Mesothelial cell of epicardium (in vitro differentiated cells): ENCODE measurements at regions not wholly inside any gene's neighbourhood (a gene's known extent, or its start where the extent isn't known, plus 50 kb on each side); places are given as distances from the start of the nearest gene placed in this dataset.

Experiments
- DNase-seq, 2 experiments: peaks; one replicate each; pipeline ENCODE4 v3.0.0; 2021; ENCODE audit warnings: low spot score in 2 of 2; ENCODE audit not compliant: unreplicated experiment in 2 of 2
- H3K27ac Mint-ChIP-seq: 2 replicates; pipeline ENCODE4 v1.8.0; 2021; ENCODE audit warnings: mixed read lengths
- H3K27me3 Mint-ChIP-seq: 2 replicates; pipeline ENCODE4 v1.8.0; 2021; ENCODE audit warnings: low read depth, mixed read lengths
- H3K36me3 Mint-ChIP-seq: 2 replicates; pipeline ENCODE4 v1.8.0; 2021; ENCODE audit warnings: mixed read lengths
- H3K4me1 Mint-ChIP-seq: 2 replicates; pipeline ENCODE4 v1.8.0; 2021; ENCODE audit warnings: mixed read lengths
- H3K4me3 Mint-ChIP-seq: 2 replicates; pipeline ENCODE4 v1.8.0; 2021; ENCODE audit warnings: mild to moderate bottlenecking, moderate library complexity, mixed read lengths
- H3K9me3 Mint-ChIP-seq: 2 replicates; pipeline ENCODE4 v1.8.0; 2021; ENCODE audit warnings: mixed read lengths
- TF ChIP-seq, protein P1 (sequence below): fragments of 200-600 bp; sonication (generic); IDR thresholded peaks from one replicate; pipeline ENCODE4 v1.5.0; 2021; ENCODE audit warnings: antibody characterized with exemption; ENCODE audit not compliant: unreplicated experiment

DNA sequence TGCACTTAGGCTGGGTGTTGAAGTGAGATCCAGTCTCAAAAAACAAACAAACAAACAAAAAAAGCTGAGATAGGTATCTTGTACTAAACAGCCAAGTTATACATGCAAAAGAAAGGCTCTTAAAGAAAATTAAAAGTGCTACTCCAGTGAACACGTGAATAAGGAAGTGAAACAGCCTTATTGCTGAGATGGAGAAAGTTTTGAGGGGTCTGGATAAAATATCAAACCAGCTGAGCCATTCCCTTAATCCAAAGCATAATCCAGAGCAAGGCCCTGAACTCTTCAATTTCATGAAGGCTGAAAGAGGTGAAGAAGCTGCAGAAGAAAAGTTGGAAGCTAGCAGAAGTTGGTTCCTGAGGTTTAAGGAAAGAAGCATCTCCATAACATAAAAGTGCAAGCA lies 360.5 kb upstream of the DAB1 start:
- Mint-ChIP-seq H3K4me3 (no peak overlapping the region), H3K36me3 (no peaks in the 10 kb centered on the region), H3K27ac (no peak overlapping the region), H3K27me3 (peaks cover 5% of the 10 kb centered on the region), H3K4me1 (peaks cover 2% of the 10 kb centered on the region), H3K9me3 (peaks cover 4% of the 10 kb centered on the region)
- TF ChIP-seq, protein P1, sequence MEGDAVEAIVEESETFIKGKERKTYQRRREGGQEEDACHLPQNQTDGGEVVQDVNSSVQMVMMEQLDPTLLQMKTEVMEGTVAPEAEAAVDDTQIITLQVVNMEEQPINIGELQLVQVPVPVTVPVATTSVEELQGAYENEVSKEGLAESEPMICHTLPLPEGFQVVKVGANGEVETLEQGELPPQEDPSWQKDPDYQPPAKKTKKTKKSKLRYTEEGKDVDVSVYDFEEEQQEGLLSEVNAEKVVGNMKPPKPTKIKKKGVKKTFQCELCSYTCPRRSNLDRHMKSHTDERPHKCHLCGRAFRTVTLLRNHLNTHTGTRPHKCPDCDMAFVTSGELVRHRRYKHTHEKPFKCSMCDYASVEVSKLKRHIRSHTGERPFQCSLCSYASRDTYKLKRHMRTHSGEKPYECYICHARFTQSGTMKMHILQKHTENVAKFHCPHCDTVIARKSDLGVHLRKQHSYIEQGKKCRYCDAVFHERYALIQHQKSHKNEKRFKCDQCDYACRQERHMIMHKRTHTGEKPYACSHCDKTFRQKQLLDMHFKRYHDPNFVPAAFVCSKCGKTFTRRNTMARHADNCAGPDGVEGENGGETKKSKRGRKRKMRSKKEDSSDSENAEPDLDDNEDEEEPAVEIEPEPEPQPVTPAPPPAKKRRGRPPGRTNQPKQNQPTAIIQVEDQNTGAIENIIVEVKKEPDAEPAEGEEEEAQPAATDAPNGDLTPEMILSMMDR: no peak
- no peak for DNase-seq

DNA sequence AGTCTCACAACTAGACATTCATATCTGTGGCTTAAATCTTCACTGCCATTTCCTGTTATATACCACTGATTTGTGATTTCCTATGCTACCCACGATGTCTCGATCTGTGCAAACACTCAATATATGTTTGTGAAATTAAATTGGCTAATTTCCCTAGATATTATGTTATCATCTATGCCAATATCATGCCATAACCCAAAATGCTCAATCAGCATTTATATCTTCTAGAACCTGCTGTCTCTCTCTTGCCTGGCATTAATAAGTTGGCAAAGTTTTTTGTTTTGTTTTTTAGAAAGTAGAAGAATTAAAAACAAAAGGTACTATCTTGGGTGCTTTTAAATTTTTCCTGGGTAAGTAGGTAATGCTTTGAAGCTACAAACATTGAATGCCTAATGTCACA lies 358.5 kb upstream of the DAB1 start:
- no peaks in the 10 kb centered on the region for H3K36me3 Mint-ChIP-seq
- peaks cover 7% of the 10 kb centered on the region for H3K4me1 Mint-ChIP-seq
- TF ChIP-seq, protein P1: no peak
- no peak overlapping the region for H3K4me3 Mint-ChIP-seq
- peaks cover 5% of the 10 kb centered on the region for H3K27me3 Mint-ChIP-seq
- H3K9me3 Mint-ChIP-seq: peaks cover 4% of the 10 kb centered on the region
- no peak overlapping the region for H3K27ac Mint-ChIP-seq
- DNase-seq: no peak

- no peak for DNase-seq
- Mint-ChIP-seq H3K27me3 (peaks cover 2% of the 10 kb centered on the region), H3K36me3 (no peaks in the 10 kb centered on the region), H3K4me1 (no peaks in the 10 kb centered on the region), H3K9me3 (no peaks in the 10 kb centered on the region), H3K27ac (no peak overlapping the region), H3K4me3 (no peak overlapping the region)
- TF ChIP-seq, protein P1: no peak
These were observed 348.8 kb upstream of the DAB1 start for GRCh38 chr1:57772580-57773195.

- Mint-ChIP-seq H3K4me1 (no peaks in the 10 kb centered on the region), H3K27me3 (peaks cover 3% of the 10 kb centered on the region), H3K27ac (no peak overlapping the region), H3K4me3 (no peak overlapping the region), H3K36me3 (no peaks in the 10 kb centered on the region), H3K9me3 (no peaks in the 10 kb centered on the region)
- TF ChIP-seq, protein P1: peak; percentile 25
- no peak for DNase-seq
These were observed 346.9 kb upstream of the DAB1 start for GRCh38 chr1:57770772-57771171.

- no peaks in the 10 kb centered on the region for H3K9me3 Mint-ChIP-seq
- H3K4me3 Mint-ChIP-seq: no peak overlapping the region
- H3K36me3 Mint-ChIP-seq: no peaks in the 10 kb centered on the region
- TF ChIP-seq, protein P1: no peak
- no peaks in the 10 kb centered on the region for H3K4me1 Mint-ChIP-seq
- H3K27ac Mint-ChIP-seq: no peak overlapping the region
- peaks cover 5% of the 10 kb centered on the region for H3K27me3 Mint-ChIP-seq
- no peak for DNase-seq
These were observed 346.4 kb upstream of the DAB1 start for GRCh38 chr1:57770236-57770635.

DNA sequence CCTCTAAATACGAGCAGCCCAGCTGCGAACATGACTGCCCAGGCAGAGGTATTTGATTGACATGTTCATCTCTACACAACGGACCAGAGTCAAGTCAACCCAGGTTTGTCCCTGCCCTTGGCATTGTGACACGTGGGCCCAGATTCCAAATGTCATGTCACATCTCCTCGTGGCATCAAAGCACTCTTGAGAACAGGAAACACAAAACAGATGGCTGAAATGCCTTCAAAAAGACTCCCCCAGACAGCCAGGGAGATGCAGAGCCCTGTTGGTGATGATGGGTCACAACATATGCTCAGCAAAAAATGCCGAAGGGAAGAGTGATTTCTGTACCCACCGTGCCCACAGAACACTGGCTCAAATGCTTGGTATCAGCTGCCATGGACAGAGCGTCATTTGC lies 337.8 kb upstream of the DAB1 start:
- Mint-ChIP-seq H3K9me3 (no peaks in the 10 kb centered on the region), H3K4me3 (no peak overlapping the region), H3K36me3 (no peaks in the 10 kb centered on the region), H3K27me3 (peaks cover 6% of the 10 kb centered on the region), H3K27ac (no peak overlapping the region), H3K4me1 (no peaks in the 10 kb centered on the region)
- TF ChIP-seq, protein P1: no peak
- DNase-seq: no peak
